ENCODE measurements at regions not wholly inside any gene's neighbourhood (a gene's known extent, or its start where the extent isn't known, plus 50 kb on each side); places are given as distances from the start of the nearest gene placed in this dataset.
A peak's percentile ranks its signal among the peaks of the same experiment; 100 is the strongest.

- Histone ChIP-seq H3K9me3 (no peaks in the 10 kb centered on the region), H3K4me1 (ENCODE audit: low read depth) (peaks cover 14% of the 10 kb centered on the region), H3K4me3 (no peak overlapping the region), H3K36me3 (ENCODE audit: low read depth) (no peaks in the 10 kb centered on the region)
- ATAC-seq (no peak), DNase-seq (no peak)
- intact Hi-C loops (cut with DNase I, micrococcal nuclease), result no loop called here
- TF ChIP-seq CTCF (IDR thresholded peaks at IDR 0.05), result no peak
These were observed 57.7 kb upstream of the RHOBTB1 start for GRCh38 chr10:61001731-61002122.

DNA sequence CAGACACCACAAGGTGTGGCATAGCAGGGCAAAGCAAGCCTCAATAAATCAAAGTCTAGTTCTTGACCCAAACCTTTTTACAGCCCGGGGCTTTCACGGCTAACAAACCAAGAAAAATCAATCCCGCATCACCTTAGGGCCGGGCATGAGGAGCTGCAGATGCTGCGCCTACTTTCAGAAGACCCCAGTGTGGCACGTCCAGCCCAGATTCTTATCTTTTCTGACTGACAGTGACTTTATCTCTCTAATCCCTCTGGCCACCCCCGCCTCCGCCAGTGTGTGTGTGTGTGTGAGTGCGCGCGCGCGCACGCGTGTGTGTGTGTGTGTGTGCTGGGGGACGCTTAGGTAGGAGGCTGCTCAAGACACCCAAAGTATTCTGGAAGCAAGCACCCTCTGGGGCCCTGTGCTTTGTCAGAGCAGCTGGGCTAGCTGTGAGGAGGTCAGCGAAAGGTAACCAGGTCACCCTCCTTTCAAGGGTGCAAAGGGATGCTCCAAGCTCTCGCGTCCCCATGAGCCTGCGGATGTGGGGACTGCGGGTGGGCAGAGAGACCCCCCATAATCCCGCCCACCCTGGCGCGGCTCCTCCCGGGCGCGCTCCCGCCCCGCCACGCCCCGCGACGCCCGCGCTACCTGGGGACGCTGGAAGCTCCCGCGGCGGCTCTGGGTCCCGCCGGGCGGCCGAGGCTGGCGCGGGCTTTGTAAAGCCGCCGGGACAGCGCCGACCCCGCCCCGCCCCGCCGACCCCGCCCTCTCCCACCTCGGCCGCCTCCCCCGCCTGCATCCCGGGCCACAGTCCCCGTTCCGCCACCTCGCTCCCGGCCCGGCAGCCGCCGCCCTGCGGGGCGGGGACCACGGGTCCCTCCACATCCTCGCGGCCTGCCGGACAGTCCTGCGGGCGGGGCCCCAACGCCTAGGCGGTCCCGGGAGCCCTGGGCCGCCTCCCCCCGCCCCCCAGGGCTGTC lies 57.1 kb upstream of the RHOBTB1 start:
- peak; percentile 72 for ATAC-seq
- intact Hi-C loops (cut with DNase I, micrococcal nuclease), result no loop called here

DNA sequence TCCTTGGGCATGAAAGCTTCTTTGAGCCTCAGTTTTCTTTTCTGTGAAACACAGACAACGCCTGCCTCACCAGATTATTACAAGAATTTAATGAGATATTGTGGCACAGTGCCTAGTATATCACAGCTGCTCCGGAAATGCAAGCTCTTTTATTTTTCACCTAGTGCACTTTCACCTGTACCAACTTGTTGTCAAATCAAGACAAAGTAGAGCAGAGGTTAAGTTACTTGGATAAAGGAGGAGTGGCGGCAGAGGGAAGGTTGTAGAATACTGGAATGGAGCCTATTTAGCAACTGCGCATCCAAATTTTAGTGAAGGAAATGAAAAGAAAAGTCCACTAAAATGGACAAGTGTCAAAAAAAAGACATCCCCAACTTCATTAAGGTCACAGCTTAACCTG lies 54.9 kb upstream of the RHOBTB1 start:
- TF ChIP-seq CTCF (IDR thresholded peaks at IDR 0.05), result no peak
- no peak overlapping the region for H3K4me3 ChIP-seq
- no peaks in the 10 kb centered on the region for H3K36me3 ChIP-seq (ENCODE audit: low read depth)
- intact Hi-C loops (cut with DNase I, micrococcal nuclease), result no loop called here
- peak; percentile 83 for ATAC-seq
- peak in 1 of 3 donors; percentile 31 for DNase-seq
- H3K9me3 ChIP-seq, result no peaks in the 10 kb centered on the region
- H3K4me1 ChIP-seq (ENCODE audit: low read depth), result peaks cover 14% of the 10 kb centered on the region

More for the DNA sequence above, 57.1 kb upstream of the RHOBTB1 start:
- Histone ChIP-seq H3K4me1 (ENCODE audit: low read depth) (peaks cover 14% of the 10 kb centered on the region), H3K36me3 (ENCODE audit: low read depth) (no peaks in the 10 kb centered on the region), H3K9me3 (no peaks in the 10 kb centered on the region), H3K4me3 (no peak overlapping the region)
- TF ChIP-seq CTCF (IDR thresholded peaks at IDR 0.05), result no peak
- peak; percentile 51 to 75 (median 54) for DNase-seq

DNA sequence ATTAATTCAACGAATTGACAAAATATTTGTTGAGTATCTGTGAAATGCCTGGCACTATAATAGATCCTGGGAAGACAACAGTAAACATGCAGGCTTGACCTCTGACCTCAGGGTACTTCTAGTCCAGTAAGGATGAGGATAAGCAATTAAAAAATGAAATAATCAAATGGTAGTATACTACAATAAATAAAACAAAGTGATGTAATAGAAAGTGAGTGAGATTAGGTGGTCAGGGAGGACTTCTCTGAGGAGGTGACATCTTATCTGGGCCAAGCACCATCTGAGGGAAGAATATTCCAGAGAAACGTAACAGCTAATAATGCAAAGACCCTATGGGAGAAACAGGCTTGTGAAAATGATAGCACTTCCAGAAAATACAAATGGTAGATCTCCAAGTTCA lies 50.1 kb upstream of the RHOBTB1 start:
- DNase-seq (no peak), ATAC-seq (no peak)
- no peak overlapping the region for H3K4me3 ChIP-seq
- no peaks in the 10 kb centered on the region for H3K9me3 ChIP-seq
- no peak for TF ChIP-seq CTCF (IDR thresholded peaks at IDR 0.05)
- intact Hi-C loops (cut with DNase I, micrococcal nuclease), result no loop called here
- H3K36me3 ChIP-seq (ENCODE audit: low read depth), result no peaks in the 10 kb centered on the region
- H3K4me1 ChIP-seq (ENCODE audit: low read depth), result peaks cover 18% of the 10 kb centered on the region

All from mucosa of descending colon (tissue), 3 donors.